ENCODE measurements at regions not wholly inside any gene's neighbourhood (a gene's known extent, or its start where the extent isn't known, plus 50 kb on each side); places are given as distances from the start of the nearest gene placed in this dataset.

DNA sequence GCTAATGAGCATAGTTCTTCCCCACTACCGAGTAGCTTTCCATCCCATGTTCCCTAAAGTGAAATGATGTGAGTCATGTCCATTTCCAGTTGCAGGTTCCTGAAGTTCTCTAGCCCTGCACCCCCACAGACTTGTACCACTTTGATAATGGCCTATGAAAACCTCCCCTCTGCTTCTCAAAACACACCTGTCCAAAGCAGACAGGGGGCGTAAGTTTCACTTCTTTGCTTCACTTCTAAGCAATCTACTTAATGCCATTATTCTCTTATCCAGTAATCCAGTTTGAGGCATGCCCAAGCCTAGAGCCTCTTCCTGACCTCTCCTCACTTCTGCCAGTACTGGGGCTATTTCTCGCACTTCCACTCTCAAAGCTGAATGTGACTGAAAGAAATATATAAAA, 305.1 kb downstream of the IGSF11 start:
- TF ChIP-seq CTCF (IDR thresholded peaks at IDR 0.05) (no peak), POLR2A (IDR thresholded peaks at IDR 0.05) (no peak)

All from right lobe of liver (tissue), 4 donors.